Astrocyte of the cerebellum (primary cell): ENCODE measurements at regions not wholly inside any gene's neighbourhood (a gene's known extent, or its start where the extent isn't known, plus 50 kb on each side); places are given as distances from the start of the nearest gene placed in this dataset.
"Not testable (repeated sequence)": the region's sequence is repeated elsewhere in the genome, so short reads cannot be mapped to it uniquely, and the experiment has no call there.

Experiments used
- DNase-seq: peaks from one replicate; pipeline ENCODE4 v3.0.0-alpha.2; 2011; ENCODE audit warnings: low read depth
- H3K4me3 ChIP-seq: 2 replicates; pipeline ENCODE4 v1.5.1; 2011; ENCODE audit warnings: mild to moderate bottlenecking, low read depth, low read length, moderate library complexity
- CTCF ChIP-seq: IDR thresholded peaks from 2 replicates; pipeline ENCODE4 v1.5.1; 2012; ENCODE audit warnings: low read length, low read depth, moderate library complexity, mild to moderate bottlenecking; ENCODE audit errors: missing control alignments
- in situ Hi-C: cut with HindIII; loops from 2 replicates; pipeline ENCODE4 v1.10.0; 2017; ENCODE audit warnings: low sequenced_read_pairs

- no peak overlapping the region for H3K4me3 ChIP-seq
- TF ChIP-seq CTCF, result no peak
- no peak for DNase-seq
- in situ Hi-C loops, result no loop called here
Observed at GRCh38 chr1:233722212-233722979, 108.5 kb downstream of the KCNK1 start.

- no peak overlapping the region for H3K4me3 ChIP-seq
- in situ Hi-C loops, result no loop called here
- no peak for DNase-seq
- no peak for TF ChIP-seq CTCF
Observed at GRCh38 chr1:233723387-233723786, 109.5 kb downstream of the KCNK1 start.

- H3K4me3 ChIP-seq, DNase-seq, in situ Hi-C loops: not testable (repeated sequence)
Observed at GRCh38 chr1:233724131-233724631, 110.3 kb downstream of the KCNK1 start.

- DNase-seq, result no peak
- TF ChIP-seq CTCF, result no peak
- in situ Hi-C loops, result no loop called here
- no peak overlapping the region for H3K4me3 ChIP-seq
Observed at GRCh38 chr1:233725423-233725822, 111.5 kb downstream of the KCNK1 start.

- H3K4me3 ChIP-seq, result no peak overlapping the region
- no peak for TF ChIP-seq CTCF
- no peak for DNase-seq
- in situ Hi-C loops, result no loop called here
Observed at GRCh38 chr1:233728721-233729120, 114.8 kb downstream of the KCNK1 start.

GRCh38 chr1:233730380-233730779 lies 116.5 kb downstream of the KCNK1 start:
- in situ Hi-C loops, result loop anchor here (5.0 kb wide), 1 partner anchor 92 kb away; no protein-coding TSS in a partner anchor
- DNase-seq, result no peak
- H3K4me3 ChIP-seq, result no peak overlapping the region
- no peak for TF ChIP-seq CTCF

GRCh38 chr1:233730809-233731208 lies 116.9 kb downstream of the KCNK1 start:
- no peak for TF ChIP-seq CTCF
- in situ Hi-C loops, result loop anchor here (5.0 kb wide), 1 partner anchor 91 kb away; no protein-coding TSS in a partner anchor

More at GRCh38 chr1:233730809-233731208, 116.9 kb downstream of the KCNK1 start:
- no peak overlapping the region for H3K4me3 ChIP-seq
- DNase-seq, result no peak
